Lung (tissue), 11 donors: ENCODE measurements at regions not wholly inside any gene's neighbourhood (a gene's known extent, or its start where the extent isn't known, plus 50 kb on each side); places are given as distances from the start of the nearest gene placed in this dataset.

Experiments used
- ATAC-seq: fragments of 200-7000 bp; cut with Tn5 transposase; one replicate; pipeline ENCODE4 v1.9.1; 2020; ENCODE audit warnings: moderate number of reproducible peaks; ENCODE audit not compliant: insufficient read depth, low FRiP score
- DNase-seq, 3 donors: peaks; one replicate each; pipeline ENCODE4 v3.0.0-alpha.2; 2013 to 2017
- H3K27ac ChIP-seq, 2 donors: one replicate each; pipeline ENCODE4 v1.5.1; 2013; ENCODE audit warnings: mild to moderate bottlenecking in 2 of 2, moderate library complexity in 2 of 2, control low read depth in 1 of 2, inconsistent platforms in 1 of 2, low read depth in 1 of 2, low read length in 1 of 2
- H3K27me3 ChIP-seq, 3 donors: one replicate each; pipeline ENCODE4 v1.5.1; 2013; ENCODE audit warnings: low read length in 2 of 3; ENCODE audit not compliant: control insufficient read depth in 3 of 3, insufficient read depth in 3 of 3
- H3K36me3 ChIP-seq, 4 donors: one replicate each; pipeline ENCODE4 v1.5.1; 2013; ENCODE audit warnings: low read length in 4 of 4, mild to moderate bottlenecking in 1 of 4, moderate library complexity in 1 of 4; ENCODE audit not compliant: control insufficient read depth in 4 of 4, insufficient read depth in 4 of 4
- H3K4me1 ChIP-seq, 5 donors: one replicate each; pipeline ENCODE4 v1.5.1; 2013; ENCODE audit warnings: low read length in 5 of 5, mild to moderate bottlenecking in 2 of 5, moderate library complexity in 1 of 5; ENCODE audit not compliant: control insufficient read depth in 5 of 5, insufficient read depth in 5 of 5
- H3K4me3 ChIP-seq: one replicate; pipeline ENCODE4 v1.5.1; 2013; ENCODE audit warnings: mild to moderate bottlenecking, control low read depth, moderate library complexity
- H3K9ac ChIP-seq, 2 donors: one replicate each; pipeline ENCODE4 v1.5.1; 2013; ENCODE audit warnings: low read length in 2 of 2, control low read depth in 1 of 2; ENCODE audit not compliant: insufficient read depth in 1 of 2
- H3K9me3 ChIP-seq, 4 donors: one replicate each; pipeline ENCODE4 v1.5.1; 2013; ENCODE audit warnings: low read length in 3 of 4, mild to moderate bottlenecking in 1 of 4, moderate library complexity in 1 of 4; ENCODE audit not compliant: control insufficient read depth in 4 of 4, insufficient read depth in 3 of 4
- WGBS, 2 donors: extraction: QIAGEN DNeasy Blood & Tissue Kit; methylation state at CpG; one replicate each; pipeline ENCODE4 v1.1.7; 2013; 5-methylcytosine and 5-hydroxymethylcytosine counted together
- TF ChIP-seq, protein P1 (sequence below): IDR thresholded peaks from 2 replicates; pipeline ENCODE4 v1.5.1; 2012; ENCODE audit warnings: mild to moderate bottlenecking; ENCODE audit errors: control extremely low read depth, extremely low read depth
- donor health status: control.
- donor health status: control.
- donor health status: Bipolar disorder and iron deficiency.
- donor health status: healthy.
- donor health status: DM: yes; HTN: yes; CAD: no.

GRCh38 chr11:95521862-95522261 lies 267.7 kb downstream of the FAM76B start:
- no peak for DNase-seq
- TF ChIP-seq, protein P1, sequence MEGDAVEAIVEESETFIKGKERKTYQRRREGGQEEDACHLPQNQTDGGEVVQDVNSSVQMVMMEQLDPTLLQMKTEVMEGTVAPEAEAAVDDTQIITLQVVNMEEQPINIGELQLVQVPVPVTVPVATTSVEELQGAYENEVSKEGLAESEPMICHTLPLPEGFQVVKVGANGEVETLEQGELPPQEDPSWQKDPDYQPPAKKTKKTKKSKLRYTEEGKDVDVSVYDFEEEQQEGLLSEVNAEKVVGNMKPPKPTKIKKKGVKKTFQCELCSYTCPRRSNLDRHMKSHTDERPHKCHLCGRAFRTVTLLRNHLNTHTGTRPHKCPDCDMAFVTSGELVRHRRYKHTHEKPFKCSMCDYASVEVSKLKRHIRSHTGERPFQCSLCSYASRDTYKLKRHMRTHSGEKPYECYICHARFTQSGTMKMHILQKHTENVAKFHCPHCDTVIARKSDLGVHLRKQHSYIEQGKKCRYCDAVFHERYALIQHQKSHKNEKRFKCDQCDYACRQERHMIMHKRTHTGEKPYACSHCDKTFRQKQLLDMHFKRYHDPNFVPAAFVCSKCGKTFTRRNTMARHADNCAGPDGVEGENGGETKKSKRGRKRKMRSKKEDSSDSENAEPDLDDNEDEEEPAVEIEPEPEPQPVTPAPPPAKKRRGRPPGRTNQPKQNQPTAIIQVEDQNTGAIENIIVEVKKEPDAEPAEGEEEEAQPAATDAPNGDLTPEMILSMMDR = no peak
- peaks cover 0 to 25% (median 13%) of the 10 kb centered on the region in 5 donors for H3K4me1 ChIP-seq

DNA sequence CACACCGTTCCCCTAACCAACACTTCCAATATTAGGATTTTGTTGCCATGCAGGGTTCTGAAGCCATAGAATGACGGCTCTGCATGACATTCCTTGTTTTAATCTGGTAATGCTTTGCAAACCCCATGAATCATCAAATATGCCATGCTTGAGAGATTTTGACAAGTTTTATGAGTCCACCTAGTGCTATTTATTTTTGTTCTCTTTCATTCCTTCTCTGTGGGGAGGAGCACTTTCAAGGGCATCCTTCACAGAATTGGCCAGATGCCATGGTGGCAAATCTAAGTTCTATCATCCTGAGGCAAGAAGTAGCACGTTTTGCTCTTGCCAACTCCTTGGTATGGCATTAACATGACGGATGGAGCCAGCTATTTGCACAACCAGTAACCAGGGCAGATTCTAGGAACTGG lies 268.4 kb downstream of the FAM76B start:
- H3K4me3 ChIP-seq = no peak overlapping the region
- 57 to 76% methylated on average over 4 of the region's 4 CpGs for WGBS, 2 donors
- DNase-seq = no peak
- peaks cover 0 to 25% (median 13%) of the 10 kb centered on the region in 5 donors for H3K4me1 ChIP-seq
- no peaks in the 10 kb centered on the region for H3K27me3 ChIP-seq
- H3K9me3 ChIP-seq = peaks cover 0 to 1% (median 0%) of the 10 kb centered on the region in 4 donors
- no peak overlapping the region for H3K9ac ChIP-seq
- no peak for ATAC-seq
- no peak overlapping the region for H3K27ac ChIP-seq
- TF ChIP-seq, protein P1 = no peak
- no peaks in the 10 kb centered on the region for H3K36me3 ChIP-seq

More at GRCh38 chr11:95521862-95522261, 267.7 kb downstream of the FAM76B start:
- Histone ChIP-seq H3K4me3 (no peak overlapping the region), H3K36me3 (no peaks in the 10 kb centered on the region), H3K27me3 (no peaks in the 10 kb centered on the region), H3K9ac (no peak overlapping the region), H3K9me3 (peaks cover 0 to 1% (median 0%) of the 10 kb centered on the region in 4 donors), H3K27ac (no peak overlapping the region)
- ATAC-seq = no peak
- 94% methylated on average over 5 of the region's 5 CpGs for WGBS, 2 donors

GRCh38 chr11:95520369-95521132 lies 269.0 kb downstream of the FAM76B start:
- H3K27ac ChIP-seq = no peak overlapping the region
- H3K4me3 ChIP-seq = no peak overlapping the region
- H3K9ac ChIP-seq = no peak overlapping the region
- no peaks in the 10 kb centered on the region for H3K36me3 ChIP-seq
- 89 to 92% methylated on average over 8 of the region's 8 CpGs for WGBS, 2 donors
- ATAC-seq (no peak), DNase-seq (no peak)
- H3K4me1 ChIP-seq = peaks cover 0 to 25% (median 13%) of the 10 kb centered on the region in 5 donors
- H3K27me3 ChIP-seq = no peaks in the 10 kb centered on the region
- peaks cover 0 to 1% (median 0%) of the 10 kb centered on the region in 4 donors for H3K9me3 ChIP-seq
- TF ChIP-seq, protein P1 = no peak
